ENCODE measurements at regions not wholly inside any gene's neighbourhood (a gene's known extent, or its start where the extent isn't known, plus 50 kb on each side); places are given as distances from the start of the nearest gene placed in this dataset.

DNA sequence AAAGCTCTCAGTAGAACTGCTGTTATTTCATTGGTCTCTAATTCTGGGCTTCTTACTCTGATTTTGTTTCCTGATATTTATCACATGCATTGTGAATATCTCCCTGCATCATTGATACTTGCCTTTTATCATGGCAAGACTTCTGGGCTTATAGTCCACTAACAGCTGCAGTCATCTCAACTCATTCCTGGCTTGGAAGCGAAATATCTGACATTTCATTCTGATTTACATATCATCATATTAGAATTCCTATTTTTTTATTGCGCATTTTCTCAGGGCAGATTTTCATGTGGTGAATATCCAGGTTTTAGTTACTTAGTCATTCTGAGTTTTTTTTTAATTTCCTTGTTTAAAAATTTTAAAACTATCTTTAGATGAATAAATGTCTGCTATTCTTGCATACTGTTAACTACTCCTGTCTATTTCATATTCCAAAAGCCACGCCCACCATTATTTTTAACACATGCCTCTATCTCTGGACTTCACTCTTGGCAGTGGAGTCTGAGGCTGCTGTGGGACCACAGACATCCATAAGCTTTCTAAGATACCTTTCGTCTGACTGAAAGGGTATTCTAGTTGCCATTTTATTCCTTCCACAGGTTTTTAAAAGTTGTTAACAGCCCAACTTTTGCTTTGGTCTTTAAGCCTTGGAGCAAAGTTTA lies 164.5 kb downstream of the IRS1 start:
- Histone ChIP-seq H3K9me3 (ENCODE audit: low read depth) (no peaks in the 10 kb centered on the region), H3K27ac (no peak overlapping the region), H3K36me3 (no peaks in the 10 kb centered on the region), H3K4me1 (ENCODE audit: low read depth) (peaks cover 9% of the 10 kb centered on the region), H3K27me3 (no peaks in the 10 kb centered on the region), H3K4me3 (no peak overlapping the region)
- TF ChIP-seq, protein P1, sequence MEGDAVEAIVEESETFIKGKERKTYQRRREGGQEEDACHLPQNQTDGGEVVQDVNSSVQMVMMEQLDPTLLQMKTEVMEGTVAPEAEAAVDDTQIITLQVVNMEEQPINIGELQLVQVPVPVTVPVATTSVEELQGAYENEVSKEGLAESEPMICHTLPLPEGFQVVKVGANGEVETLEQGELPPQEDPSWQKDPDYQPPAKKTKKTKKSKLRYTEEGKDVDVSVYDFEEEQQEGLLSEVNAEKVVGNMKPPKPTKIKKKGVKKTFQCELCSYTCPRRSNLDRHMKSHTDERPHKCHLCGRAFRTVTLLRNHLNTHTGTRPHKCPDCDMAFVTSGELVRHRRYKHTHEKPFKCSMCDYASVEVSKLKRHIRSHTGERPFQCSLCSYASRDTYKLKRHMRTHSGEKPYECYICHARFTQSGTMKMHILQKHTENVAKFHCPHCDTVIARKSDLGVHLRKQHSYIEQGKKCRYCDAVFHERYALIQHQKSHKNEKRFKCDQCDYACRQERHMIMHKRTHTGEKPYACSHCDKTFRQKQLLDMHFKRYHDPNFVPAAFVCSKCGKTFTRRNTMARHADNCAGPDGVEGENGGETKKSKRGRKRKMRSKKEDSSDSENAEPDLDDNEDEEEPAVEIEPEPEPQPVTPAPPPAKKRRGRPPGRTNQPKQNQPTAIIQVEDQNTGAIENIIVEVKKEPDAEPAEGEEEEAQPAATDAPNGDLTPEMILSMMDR (IDR thresholded peaks at IDR 0.05; ENCODE audit: low read depth, low read length), result no peak
- DNase-seq (ENCODE audit: low read depth in 1 of 2, low spot score in 1 of 2), result no peak

DNA sequence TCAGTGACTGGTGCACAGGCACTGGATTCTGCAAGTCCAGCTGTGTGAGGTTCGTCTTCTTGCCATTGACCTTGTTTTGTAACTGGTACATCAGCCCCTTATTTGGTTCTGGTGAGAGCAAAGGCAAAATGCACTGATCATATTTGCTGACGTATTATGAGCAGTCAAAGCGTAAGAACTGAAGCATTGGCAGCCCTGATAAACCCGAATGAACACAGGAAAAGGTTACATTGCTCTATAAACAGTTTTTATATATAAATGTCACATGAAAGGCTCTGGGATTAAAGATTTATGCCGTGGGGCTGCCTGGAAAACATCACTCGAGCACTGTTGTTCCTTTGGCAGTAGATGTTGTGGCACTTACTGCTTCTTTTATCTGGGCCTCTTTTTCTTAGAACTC lies 167.9 kb downstream of the IRS1 start:
- no peaks in the 10 kb centered on the region for H3K36me3 ChIP-seq
- H3K9me3 ChIP-seq (ENCODE audit: low read depth), result no peaks in the 10 kb centered on the region
- no peaks in the 10 kb centered on the region for H3K27me3 ChIP-seq
- no peak overlapping the region for H3K4me3 ChIP-seq
- no peak overlapping the region for H3K27ac ChIP-seq
- DNase-seq (ENCODE audit: low read depth in 1 of 2, low spot score in 1 of 2), result no peak
- H3K4me1 ChIP-seq (ENCODE audit: low read depth), result peaks cover 9% of the 10 kb centered on the region
- TF ChIP-seq, protein P1 (IDR thresholded peaks at IDR 0.05; ENCODE audit: low read depth, low read length), result no peak

DNA sequence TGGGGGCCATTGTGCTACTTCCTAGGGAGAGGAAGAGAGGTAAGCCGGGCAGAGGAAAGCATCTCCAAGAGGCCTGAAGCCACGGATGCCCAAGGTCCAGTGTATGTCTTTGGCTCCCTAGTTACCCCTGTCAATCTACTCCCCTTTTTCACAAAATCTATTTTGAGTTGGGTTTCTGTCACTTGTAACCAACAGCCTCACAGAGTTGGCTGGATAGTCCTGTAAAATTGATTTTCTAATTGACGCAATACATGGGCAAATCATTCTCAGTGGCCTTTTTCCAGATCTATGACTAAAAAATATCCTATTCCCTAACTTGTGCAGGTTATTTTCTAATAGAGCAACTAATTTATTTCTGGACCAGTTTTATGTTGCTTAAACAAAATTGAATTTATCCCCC lies 168.4 kb downstream of the IRS1 start:
- Histone ChIP-seq H3K36me3 (no peaks in the 10 kb centered on the region), H3K4me3 (no peak overlapping the region), H3K27ac (no peak overlapping the region), H3K9me3 (ENCODE audit: low read depth) (no peaks in the 10 kb centered on the region), H3K4me1 (ENCODE audit: low read depth) (peaks cover 9% of the 10 kb centered on the region), H3K27me3 (no peaks in the 10 kb centered on the region)
- DNase-seq (ENCODE audit: low read depth in 1 of 2, low spot score in 1 of 2), result no peak
- TF ChIP-seq, protein P1 (IDR thresholded peaks at IDR 0.05; ENCODE audit: low read depth, low read length), result no peak

DNA sequence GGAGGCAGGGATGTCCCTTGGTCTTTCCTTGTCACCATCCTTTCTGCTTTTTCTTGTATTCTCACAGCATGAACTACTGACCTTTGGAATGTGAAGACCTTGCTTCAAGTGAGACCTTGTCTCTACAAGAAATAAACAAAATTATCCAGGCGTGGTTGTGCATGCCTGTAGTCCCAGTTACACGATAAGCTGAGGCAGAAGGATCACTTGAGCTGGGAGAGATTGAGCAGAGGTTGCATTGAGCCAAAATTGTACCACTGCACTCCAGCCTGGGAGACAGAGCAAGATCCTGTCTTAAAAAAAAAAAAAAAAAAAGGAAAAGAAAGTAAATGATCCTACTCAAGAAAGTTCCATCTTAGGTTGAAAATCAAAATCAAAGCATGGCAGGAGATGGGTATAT lies 173.7 kb downstream of the IRS1 start:
- Histone ChIP-seq H3K36me3 (no peaks in the 10 kb centered on the region), H3K4me1 (ENCODE audit: low read depth) (no peaks in the 10 kb centered on the region), H3K27me3 (no peaks in the 10 kb centered on the region), H3K4me3 (no peak overlapping the region), H3K9me3 (ENCODE audit: low read depth) (no peaks in the 10 kb centered on the region), H3K27ac (no peak overlapping the region)
- TF ChIP-seq, protein P1 (IDR thresholded peaks at IDR 0.05; ENCODE audit: low read depth, low read length), result no peak
- no peak for DNase-seq (ENCODE audit: low read depth in 1 of 2, low spot score in 1 of 2)

DNA sequence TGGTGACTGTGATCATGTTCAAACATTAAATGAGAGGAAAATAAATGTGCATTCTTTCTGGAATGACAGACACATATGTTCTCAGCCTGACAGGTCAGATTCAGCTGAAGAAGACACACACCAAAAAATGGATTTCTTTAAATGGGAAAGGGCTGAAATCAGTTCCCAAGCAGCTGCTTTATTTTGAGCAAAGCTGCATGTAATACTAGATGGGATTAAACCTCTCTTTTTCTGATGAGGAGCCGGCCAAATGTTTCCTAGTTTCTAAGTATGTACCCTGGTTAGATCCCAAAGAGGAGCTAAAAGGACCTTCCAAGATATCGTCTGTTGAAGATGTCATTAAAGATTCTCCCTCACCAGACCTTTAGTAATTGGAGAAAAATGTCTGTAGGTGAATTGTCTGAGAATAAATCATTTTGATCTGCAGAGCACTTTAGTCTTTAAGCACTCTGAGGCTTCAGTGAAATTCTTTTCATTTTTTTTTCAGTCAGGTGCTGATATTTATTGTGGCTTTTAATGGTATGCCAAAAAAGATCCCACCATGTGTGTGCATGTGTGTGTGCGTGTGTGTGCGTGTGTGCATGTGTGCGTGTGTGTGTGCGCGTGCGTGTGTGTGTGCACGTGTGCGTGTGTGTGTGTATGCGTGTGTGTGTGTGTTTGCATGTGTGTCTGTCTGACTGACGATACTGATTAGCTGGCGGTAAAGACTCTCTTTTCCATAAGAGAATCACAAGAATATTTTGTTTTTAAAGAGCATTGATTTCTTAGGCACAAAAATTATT lies 175.8 kb downstream of the IRS1 start:
- Histone ChIP-seq H3K4me3 (no peak overlapping the region), H3K4me1 (ENCODE audit: low read depth) (no peaks in the 10 kb centered on the region), H3K27ac (no peak overlapping the region), H3K9me3 (ENCODE audit: low read depth) (no peaks in the 10 kb centered on the region), H3K27me3 (no peaks in the 10 kb centered on the region), H3K36me3 (no peaks in the 10 kb centered on the region)
- TF ChIP-seq, protein P1 (IDR thresholded peaks at IDR 0.05; ENCODE audit: low read depth, low read length), result no peak
- DNase-seq (ENCODE audit: low read depth in 1 of 2, low spot score in 1 of 2), result no peak

All from cardiac muscle cell (in vitro differentiated cells and primary cell).